ENCODE measurements at regions not wholly inside any gene's neighbourhood (a gene's known extent, or its start where the extent isn't known, plus 50 kb on each side); places are given as distances from the start of the nearest gene placed in this dataset.
"Not testable (repeated sequence)": the region's sequence is repeated elsewhere in the genome, so short reads cannot be mapped to it uniquely, and the experiment has no call there.

GRCh38 chr22:12162586-12162985 is 3365.4 kb upstream of the OR11H1 start:
- FAIRE-seq; H3K27ac ChIP-seq (ENCODE audit: low read depth in 2 of 2, low read length in 2 of 2); intact Hi-C loops (cut with DNase I); H3K27me3 ChIP-seq (ENCODE audit: control insufficient read depth, insufficient read depth, low read length); H3K9ac ChIP-seq (ENCODE audit: low read length in 3 of 3); H3K36me3 ChIP-seq (ENCODE audit: control insufficient read depth in 2 of 3, insufficient read depth in 3 of 3, low read length in 3 of 3); H3K4me1 ChIP-seq (ENCODE audit: control insufficient read depth in 2 of 3, insufficient read depth in 2 of 3, low read depth in 1 of 3, low read length in 3 of 3); H3K9me3 ChIP-seq (ENCODE audit: control insufficient read depth in 2 of 3, insufficient read depth in 1 of 3, low read length in 3 of 3); H3K4me3 ChIP-seq (ENCODE audit: low read length in 3 of 3): not testable (repeated sequence)
- DNase-seq, result peak in 1 of 5 donors; percentile 32

- H3K4me3 ChIP-seq (ENCODE audit: low read length in 3 of 3); H3K36me3 ChIP-seq (ENCODE audit: control insufficient read depth in 2 of 3, insufficient read depth in 3 of 3, low read length in 3 of 3); H3K4me1 ChIP-seq (ENCODE audit: control insufficient read depth in 2 of 3, insufficient read depth in 2 of 3, low read depth in 1 of 3, low read length in 3 of 3); DNase-seq; H3K9ac ChIP-seq (ENCODE audit: low read length in 3 of 3); H3K27me3 ChIP-seq (ENCODE audit: control insufficient read depth, insufficient read depth, low read length); H3K27ac ChIP-seq (ENCODE audit: low read depth in 2 of 2, low read length in 2 of 2); intact Hi-C loops (cut with DNase I); FAIRE-seq; H3K9me3 ChIP-seq (ENCODE audit: control insufficient read depth in 2 of 3, insufficient read depth in 1 of 3, low read length in 3 of 3): not testable (repeated sequence)
These were observed 3361.5 kb upstream of the OR11H1 start for GRCh38 chr22:12166525-12166924.

GRCh38 chr22:12168044-12168443 is 3359.9 kb upstream of the OR11H1 start:
- FAIRE-seq; H3K9me3 ChIP-seq (ENCODE audit: control insufficient read depth in 2 of 3, insufficient read depth in 1 of 3, low read length in 3 of 3); H3K27me3 ChIP-seq (ENCODE audit: control insufficient read depth, insufficient read depth, low read length); H3K4me1 ChIP-seq (ENCODE audit: control insufficient read depth in 2 of 3, insufficient read depth in 2 of 3, low read depth in 1 of 3, low read length in 3 of 3); intact Hi-C loops (cut with DNase I); H3K4me3 ChIP-seq (ENCODE audit: low read length in 3 of 3); H3K36me3 ChIP-seq (ENCODE audit: control insufficient read depth in 2 of 3, insufficient read depth in 3 of 3, low read length in 3 of 3); H3K9ac ChIP-seq (ENCODE audit: low read length in 3 of 3); H3K27ac ChIP-seq (ENCODE audit: low read depth in 2 of 2, low read length in 2 of 2): not testable (repeated sequence)
- peak in 1 of 5 donors; percentile 45 for DNase-seq

GRCh38 chr22:12192117-12192516 is 3335.9 kb upstream of the OR11H1 start:
- peak in 1 of 5 donors; percentile 51 for DNase-seq
- H3K27me3 ChIP-seq (ENCODE audit: control insufficient read depth, insufficient read depth, low read length); H3K9me3 ChIP-seq (ENCODE audit: control insufficient read depth in 2 of 3, insufficient read depth in 1 of 3, low read length in 3 of 3); FAIRE-seq; H3K4me1 ChIP-seq (ENCODE audit: control insufficient read depth in 2 of 3, insufficient read depth in 2 of 3, low read depth in 1 of 3, low read length in 3 of 3); H3K9ac ChIP-seq (ENCODE audit: low read length in 3 of 3); H3K27ac ChIP-seq (ENCODE audit: low read depth in 2 of 2, low read length in 2 of 2); H3K4me3 ChIP-seq (ENCODE audit: low read length in 3 of 3); H3K36me3 ChIP-seq (ENCODE audit: control insufficient read depth in 2 of 3, insufficient read depth in 3 of 3, low read length in 3 of 3); intact Hi-C loops (cut with DNase I): not testable (repeated sequence)

GRCh38 chr22:12194650-12195049 is 3333.3 kb upstream of the OR11H1 start:
- H3K4me3 ChIP-seq (ENCODE audit: low read length in 3 of 3); H3K27ac ChIP-seq (ENCODE audit: low read depth in 2 of 2, low read length in 2 of 2); H3K9me3 ChIP-seq (ENCODE audit: control insufficient read depth in 2 of 3, insufficient read depth in 1 of 3, low read length in 3 of 3); H3K27me3 ChIP-seq (ENCODE audit: control insufficient read depth, insufficient read depth, low read length); DNase-seq; H3K9ac ChIP-seq (ENCODE audit: low read length in 3 of 3); H3K36me3 ChIP-seq (ENCODE audit: control insufficient read depth in 2 of 3, insufficient read depth in 3 of 3, low read length in 3 of 3); FAIRE-seq; intact Hi-C loops (cut with DNase I); H3K4me1 ChIP-seq (ENCODE audit: control insufficient read depth in 2 of 3, insufficient read depth in 2 of 3, low read depth in 1 of 3, low read length in 3 of 3): not testable (repeated sequence)

- H3K9me3 ChIP-seq (ENCODE audit: control insufficient read depth in 2 of 3, insufficient read depth in 1 of 3, low read length in 3 of 3); H3K27ac ChIP-seq (ENCODE audit: low read depth in 2 of 2, low read length in 2 of 2); DNase-seq; H3K36me3 ChIP-seq (ENCODE audit: control insufficient read depth in 2 of 3, insufficient read depth in 3 of 3, low read length in 3 of 3); H3K4me1 ChIP-seq (ENCODE audit: control insufficient read depth in 2 of 3, insufficient read depth in 2 of 3, low read depth in 1 of 3, low read length in 3 of 3); H3K9ac ChIP-seq (ENCODE audit: low read length in 3 of 3); intact Hi-C loops (cut with DNase I); H3K27me3 ChIP-seq (ENCODE audit: control insufficient read depth, insufficient read depth, low read length); FAIRE-seq; H3K4me3 ChIP-seq (ENCODE audit: low read length in 3 of 3): not testable (repeated sequence)
These were observed 3325.9 kb upstream of the OR11H1 start for GRCh38 chr22:12202067-12202466.

GRCh38 chr22:12206687-12207086 is 3321.3 kb upstream of the OR11H1 start:
- intact Hi-C loops (cut with DNase I); H3K4me3 ChIP-seq (ENCODE audit: low read length in 3 of 3); H3K36me3 ChIP-seq (ENCODE audit: control insufficient read depth in 2 of 3, insufficient read depth in 3 of 3, low read length in 3 of 3); H3K27ac ChIP-seq (ENCODE audit: low read depth in 2 of 2, low read length in 2 of 2); H3K9ac ChIP-seq (ENCODE audit: low read length in 3 of 3); H3K27me3 ChIP-seq (ENCODE audit: control insufficient read depth, insufficient read depth, low read length); H3K4me1 ChIP-seq (ENCODE audit: control insufficient read depth in 2 of 3, insufficient read depth in 2 of 3, low read depth in 1 of 3, low read length in 3 of 3); H3K9me3 ChIP-seq (ENCODE audit: control insufficient read depth in 2 of 3, insufficient read depth in 1 of 3, low read length in 3 of 3); DNase-seq; FAIRE-seq: not testable (repeated sequence)
